ENCODE measurements at regions not wholly inside any gene's neighbourhood (a gene's known extent, or its start where the extent isn't known, plus 50 kb on each side); places are given as distances from the start of the nearest gene placed in this dataset.

DNA sequence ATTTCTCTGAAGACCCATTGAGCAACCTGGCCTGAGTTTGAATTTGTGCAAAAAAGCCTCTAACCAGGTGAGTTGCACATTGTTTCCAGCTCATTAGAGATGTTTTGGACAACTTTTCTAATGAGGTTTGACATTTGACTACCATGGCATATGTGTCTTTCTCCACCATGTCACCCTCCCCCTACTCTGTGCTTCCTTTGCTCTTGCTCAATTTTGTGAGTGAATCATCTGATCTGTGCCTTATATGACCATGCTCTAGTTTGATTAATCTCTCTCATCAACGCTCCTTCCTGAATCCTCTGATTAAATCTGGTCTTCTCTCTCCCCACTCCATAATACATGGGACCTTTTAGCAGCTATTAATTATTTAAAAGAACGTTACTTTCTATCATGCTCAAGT lies 144.8 kb upstream of the SAMSN1 start:
- TF ChIP-seq, protein P1, sequence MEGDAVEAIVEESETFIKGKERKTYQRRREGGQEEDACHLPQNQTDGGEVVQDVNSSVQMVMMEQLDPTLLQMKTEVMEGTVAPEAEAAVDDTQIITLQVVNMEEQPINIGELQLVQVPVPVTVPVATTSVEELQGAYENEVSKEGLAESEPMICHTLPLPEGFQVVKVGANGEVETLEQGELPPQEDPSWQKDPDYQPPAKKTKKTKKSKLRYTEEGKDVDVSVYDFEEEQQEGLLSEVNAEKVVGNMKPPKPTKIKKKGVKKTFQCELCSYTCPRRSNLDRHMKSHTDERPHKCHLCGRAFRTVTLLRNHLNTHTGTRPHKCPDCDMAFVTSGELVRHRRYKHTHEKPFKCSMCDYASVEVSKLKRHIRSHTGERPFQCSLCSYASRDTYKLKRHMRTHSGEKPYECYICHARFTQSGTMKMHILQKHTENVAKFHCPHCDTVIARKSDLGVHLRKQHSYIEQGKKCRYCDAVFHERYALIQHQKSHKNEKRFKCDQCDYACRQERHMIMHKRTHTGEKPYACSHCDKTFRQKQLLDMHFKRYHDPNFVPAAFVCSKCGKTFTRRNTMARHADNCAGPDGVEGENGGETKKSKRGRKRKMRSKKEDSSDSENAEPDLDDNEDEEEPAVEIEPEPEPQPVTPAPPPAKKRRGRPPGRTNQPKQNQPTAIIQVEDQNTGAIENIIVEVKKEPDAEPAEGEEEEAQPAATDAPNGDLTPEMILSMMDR (IDR thresholded peaks at IDR 0.05) = no peak
- TF ChIP-seq, protein P2, sequence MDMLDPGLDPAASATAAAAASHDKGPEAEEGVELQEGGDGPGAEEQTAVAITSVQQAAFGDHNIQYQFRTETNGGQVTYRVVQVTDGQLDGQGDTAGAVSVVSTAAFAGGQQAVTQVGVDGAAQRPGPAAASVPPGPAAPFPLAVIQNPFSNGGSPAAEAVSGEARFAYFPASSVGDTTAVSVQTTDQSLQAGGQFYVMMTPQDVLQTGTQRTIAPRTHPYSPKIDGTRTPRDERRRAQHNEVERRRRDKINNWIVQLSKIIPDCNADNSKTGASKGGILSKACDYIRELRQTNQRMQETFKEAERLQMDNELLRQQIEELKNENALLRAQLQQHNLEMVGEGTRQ (IDR thresholded peaks at IDR 0.05; ENCODE audit: borderline replicate concordance, low read depth, low read length) = no peak
- TF ChIP-seq MXI1 (IDR thresholded peaks at IDR 0.05; ENCODE audit: low read depth, low read length) (no peak), FOXM1 (IDR thresholded peaks at IDR 0.05; ENCODE audit: low read depth) (no peak), JUND (IDR thresholded peaks at IDR 0.05) (no peak), RFX5 (IDR thresholded peaks at IDR 0.05; ENCODE audit: low read length) (no peak), YY1 (IDR thresholded peaks at IDR 0.05; ENCODE audit: low read depth) (no peak), CHD2 (IDR thresholded peaks at IDR 0.05; ENCODE audit: low read length, partially characterized antibody) (no peak), FOSL2 (IDR thresholded peaks at IDR 0.05; ENCODE audit: borderline replicate concordance, low read depth) (no peak)
- TF ChIP-seq, protein P3, sequence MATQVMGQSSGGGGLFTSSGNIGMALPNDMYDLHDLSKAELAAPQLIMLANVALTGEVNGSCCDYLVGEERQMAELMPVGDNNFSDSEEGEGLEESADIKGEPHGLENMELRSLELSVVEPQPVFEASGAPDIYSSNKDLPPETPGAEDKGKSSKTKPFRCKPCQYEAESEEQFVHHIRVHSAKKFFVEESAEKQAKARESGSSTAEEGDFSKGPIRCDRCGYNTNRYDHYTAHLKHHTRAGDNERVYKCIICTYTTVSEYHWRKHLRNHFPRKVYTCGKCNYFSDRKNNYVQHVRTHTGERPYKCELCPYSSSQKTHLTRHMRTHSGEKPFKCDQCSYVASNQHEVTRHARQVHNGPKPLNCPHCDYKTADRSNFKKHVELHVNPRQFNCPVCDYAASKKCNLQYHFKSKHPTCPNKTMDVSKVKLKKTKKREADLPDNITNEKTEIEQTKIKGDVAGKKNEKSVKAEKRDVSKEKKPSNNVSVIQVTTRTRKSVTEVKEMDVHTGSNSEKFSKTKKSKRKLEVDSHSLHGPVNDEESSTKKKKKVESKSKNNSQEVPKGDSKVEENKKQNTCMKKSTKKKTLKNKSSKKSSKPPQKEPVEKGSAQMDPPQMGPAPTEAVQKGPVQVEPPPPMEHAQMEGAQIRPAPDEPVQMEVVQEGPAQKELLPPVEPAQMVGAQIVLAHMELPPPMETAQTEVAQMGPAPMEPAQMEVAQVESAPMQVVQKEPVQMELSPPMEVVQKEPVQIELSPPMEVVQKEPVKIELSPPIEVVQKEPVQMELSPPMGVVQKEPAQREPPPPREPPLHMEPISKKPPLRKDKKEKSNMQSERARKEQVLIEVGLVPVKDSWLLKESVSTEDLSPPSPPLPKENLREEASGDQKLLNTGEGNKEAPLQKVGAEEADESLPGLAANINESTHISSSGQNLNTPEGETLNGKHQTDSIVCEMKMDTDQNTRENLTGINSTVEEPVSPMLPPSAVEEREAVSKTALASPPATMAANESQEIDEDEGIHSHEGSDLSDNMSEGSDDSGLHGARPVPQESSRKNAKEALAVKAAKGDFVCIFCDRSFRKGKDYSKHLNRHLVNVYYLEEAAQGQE (IDR thresholded peaks at IDR 0.05; ENCODE audit: low read depth, low read length) = no peak
- TF ChIP-seq, protein P4, sequence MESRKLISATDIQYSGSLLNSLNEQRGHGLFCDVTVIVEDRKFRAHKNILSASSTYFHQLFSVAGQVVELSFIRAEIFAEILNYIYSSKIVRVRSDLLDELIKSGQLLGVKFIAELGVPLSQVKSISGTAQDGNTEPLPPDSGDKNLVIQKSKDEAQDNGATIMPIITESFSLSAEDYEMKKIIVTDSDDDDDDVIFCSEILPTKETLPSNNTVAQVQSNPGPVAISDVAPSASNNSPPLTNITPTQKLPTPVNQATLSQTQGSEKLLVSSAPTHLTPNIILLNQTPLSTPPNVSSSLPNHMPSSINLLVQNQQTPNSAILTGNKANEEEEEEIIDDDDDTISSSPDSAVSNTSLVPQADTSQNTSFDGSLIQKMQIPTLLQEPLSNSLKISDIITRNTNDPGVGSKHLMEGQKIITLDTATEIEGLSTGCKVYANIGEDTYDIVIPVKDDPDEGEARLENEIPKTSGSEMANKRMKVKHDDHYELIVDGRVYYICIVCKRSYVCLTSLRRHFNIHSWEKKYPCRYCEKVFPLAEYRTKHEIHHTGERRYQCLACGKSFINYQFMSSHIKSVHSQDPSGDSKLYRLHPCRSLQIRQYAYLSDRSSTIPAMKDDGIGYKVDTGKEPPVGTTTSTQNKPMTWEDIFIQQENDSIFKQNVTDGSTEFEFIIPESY (IDR thresholded peaks at IDR 0.05; ENCODE audit: borderline replicate concordance, low read depth) = no peak

All from SK-N-SH (cell line).